PC-9 (cell line): ENCODE measurements at regions not wholly inside any gene's neighbourhood (a gene's known extent, or its start where the extent isn't known, plus 50 kb on each side); places are given as distances from the start of the nearest gene placed in this dataset.

Experiments used
- BruUV-seq: library from RNA; stranded (reverse); fragments of 400-500 nt; replicated peaks from 2 replicates; lab custom pipeline; 2021; lab: Mats Ljungman, UMichigan
- CTCF ChIA-PET: fragments of 300-600 bp; sonication (Branson Sonifier 250); formaldehyde crosslinking; loops from one replicate; lab custom pipeline; 2022; ENCODE audit warnings: antibody characterized with exemption; lab: Charles Lee
- POLR2A ChIA-PET: fragments of 300-600 bp; sonication (Branson Sonifier 250); formaldehyde crosslinking; loops from one replicate; lab custom pipeline; 2022; ENCODE audit warnings: antibody characterized with exemption; ENCODE audit not compliant: unreplicated experiment; lab: Charles Lee
- DNase-seq, 2 experiments: peaks; one replicate each; pipeline versions ENCODE4 v3.0.0 to v3.0.0-alpha.2; 2015 to 2022; ENCODE audit warnings: mixed read lengths in 1 of 2
- H2AFZ ChIP-seq: fragments of 200-600 bp; sonication (generic); 2 replicates; pipeline ENCODE4 v1.8.1; 2017; ENCODE audit warnings: antibody characterized with exemption
- H3F3A ChIP-seq: fragments of 200-600 bp; sonication (generic); 2 replicates; pipeline ENCODE4 v1.8.1; 2017; ENCODE audit warnings: antibody characterized with exemption, mild to moderate bottlenecking, low read depth; ENCODE audit not compliant: insufficient read depth
- H3K27ac ChIP-seq: fragments of 200-600 bp; sonication (generic); 2 replicates; pipeline ENCODE4 v1.6.1; 2016; ENCODE audit warnings: mixed run types
- H3K27me3 ChIP-seq: fragments of 200-600 bp; sonication (generic); 2 replicates; pipeline ENCODE4 v1.6.1; 2016; ENCODE audit warnings: low read depth, mixed run types; ENCODE audit not compliant: insufficient read depth
- H3K36me3 ChIP-seq: fragments of 200-600 bp; sonication (generic); 2 replicates; pipeline ENCODE4 v1.6.1; 2016; ENCODE audit warnings: low read depth, mixed run types
- H3K4me1 ChIP-seq: fragments of 200-600 bp; sonication (generic); replicated peaks from 2 replicates; pipeline ENCODE4 v1.6.1; 2016; ENCODE audit warnings: mixed run types; ENCODE audit not compliant: insufficient read depth
- H3K4me2 ChIP-seq: fragments of 200-600 bp; sonication (generic); 2 replicates; pipeline ENCODE4 v1.6.1; 2017; ENCODE audit warnings: mixed run types
- H3K4me3 ChIP-seq: fragments of 200-600 bp; sonication (generic); 2 replicates; pipeline ENCODE4 v1.6.1; 2016; ENCODE audit warnings: mixed run types
- H3K79me2 ChIP-seq: fragments of 200-600 bp; sonication (generic); 2 replicates; pipeline ENCODE4 v1.6.1; 2017; ENCODE audit warnings: low read depth, mixed run types
- H3K9me2 ChIP-seq: fragments of 200-600 bp; sonication (generic); 2 replicates; pipeline ENCODE4 v1.8.1; 2017; ENCODE audit warnings: mild to moderate bottlenecking; ENCODE audit not compliant: insufficient read depth
- H3K9me3 ChIP-seq: fragments of 200-600 bp; sonication (generic); 2 replicates; pipeline ENCODE4 v1.8.1; 2016; ENCODE audit warnings: low read depth; ENCODE audit not compliant: insufficient read depth
- H4K20me1 ChIP-seq: fragments of 200-600 bp; sonication (generic); 2 replicates; pipeline ENCODE4 v1.8.1; 2017; ENCODE audit not compliant: insufficient read depth
- EZH2 ChIP-seq: fragments of 200-600 bp; sonication (generic); IDR thresholded peaks from 2 replicates; pipeline ENCODE4 v1.8.0; 2017; ENCODE audit warnings: antibody characterized with exemption, low read depth
- intact Hi-C: fragments of 100-400 bp; cut with micrococcal nuclease; formaldehyde crosslinking; loops from one replicate; pipeline ENCODE4 v1.10.0; 2022; ENCODE audit not compliant: unreplicated experiment
- TF ChIP-seq, protein P1 (sequence below): fragments of 200-600 bp; sonication (generic); conservative IDR thresholded peaks from 2 replicates; pipeline ENCODE4 v1.6.1; 2017; ENCODE audit warnings: mixed run types, antibody characterized with exemption, mild to moderate bottlenecking, moderate library complexity

- peak in 1 of 2 experiments; percentile 65 for DNase-seq
- no peak overlapping the region for H3K4me2 ChIP-seq
- ChIA-PET POLR2A (no interaction called here), CTCF (no interaction called here)
- H3K4me3 ChIP-seq: no peak overlapping the region
- no peak overlapping the region for H2AFZ ChIP-seq
- H3K27me3 ChIP-seq: peaks cover 21% of the 10 kb centered on the region
- peaks cover 5% of the 10 kb centered on the region; the same call in 1 of the 2 replicates for H3K4me1 ChIP-seq
- no peak for TF ChIP-seq EZH2
- TF ChIP-seq, protein P1, sequence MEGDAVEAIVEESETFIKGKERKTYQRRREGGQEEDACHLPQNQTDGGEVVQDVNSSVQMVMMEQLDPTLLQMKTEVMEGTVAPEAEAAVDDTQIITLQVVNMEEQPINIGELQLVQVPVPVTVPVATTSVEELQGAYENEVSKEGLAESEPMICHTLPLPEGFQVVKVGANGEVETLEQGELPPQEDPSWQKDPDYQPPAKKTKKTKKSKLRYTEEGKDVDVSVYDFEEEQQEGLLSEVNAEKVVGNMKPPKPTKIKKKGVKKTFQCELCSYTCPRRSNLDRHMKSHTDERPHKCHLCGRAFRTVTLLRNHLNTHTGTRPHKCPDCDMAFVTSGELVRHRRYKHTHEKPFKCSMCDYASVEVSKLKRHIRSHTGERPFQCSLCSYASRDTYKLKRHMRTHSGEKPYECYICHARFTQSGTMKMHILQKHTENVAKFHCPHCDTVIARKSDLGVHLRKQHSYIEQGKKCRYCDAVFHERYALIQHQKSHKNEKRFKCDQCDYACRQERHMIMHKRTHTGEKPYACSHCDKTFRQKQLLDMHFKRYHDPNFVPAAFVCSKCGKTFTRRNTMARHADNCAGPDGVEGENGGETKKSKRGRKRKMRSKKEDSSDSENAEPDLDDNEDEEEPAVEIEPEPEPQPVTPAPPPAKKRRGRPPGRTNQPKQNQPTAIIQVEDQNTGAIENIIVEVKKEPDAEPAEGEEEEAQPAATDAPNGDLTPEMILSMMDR: no peak
- no TSS peak for BruUV-seq
- H3K27ac ChIP-seq: peak overlapping the region; percentile 49; the same call in 1 of the 2 replicates
- no peaks in the 10 kb centered on the region for H4K20me1 ChIP-seq
- no peaks in the 10 kb centered on the region for H3K36me3 ChIP-seq
- intact Hi-C loops: no loop called here
- H3K79me2 ChIP-seq: no peaks in the 10 kb centered on the region
- H3K9me3 ChIP-seq: peaks cover 5% of the 10 kb centered on the region; the same call in 1 of the 2 replicates
- H3K9me2 ChIP-seq: no peaks in the 10 kb centered on the region
- H3F3A ChIP-seq: peaks cover 10% of the 10 kb centered on the region; the same call in 1 of the 2 replicates
Measured at GRCh38 chr12:115000038-115000437, 316.1 kb upstream of the TBX3 start.

DNA sequence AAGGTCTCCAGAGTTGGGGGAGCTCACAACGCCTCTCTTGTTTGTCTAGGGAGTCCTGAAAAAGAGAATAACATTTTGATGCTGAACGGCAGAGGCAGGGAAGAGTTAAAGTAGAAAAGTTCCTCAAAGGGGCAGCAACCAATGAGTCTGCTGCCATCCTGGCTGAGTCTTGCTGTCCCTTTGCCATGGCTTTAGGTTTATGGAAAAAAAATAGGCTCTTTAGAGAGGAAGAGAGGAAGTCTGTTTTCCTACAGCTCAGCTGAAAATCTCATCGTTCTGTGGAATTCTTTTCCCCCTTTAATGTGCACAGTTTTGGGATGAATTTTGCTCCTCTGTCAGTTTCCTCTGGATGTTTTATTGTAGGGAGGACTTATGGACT, 314.8 kb upstream of the TBX3 start:
- DNase-seq: no peak
- H3K27me3 ChIP-seq: peaks cover 19% of the 10 kb centered on the region
- no peaks in the 10 kb centered on the region for H3K9me2 ChIP-seq
- TF ChIP-seq EZH2: no peak
- TF ChIP-seq, protein P1: no peak
- CTCF ChIA-PET: no interaction called here
- BruUV-seq: no TSS peak
- no peak overlapping the region for H3K27ac ChIP-seq
- POLR2A ChIA-PET: no interaction called here
- H3K4me2 ChIP-seq: no peak overlapping the region
- H3K9me3 ChIP-seq: peaks cover 5% of the 10 kb centered on the region; the same call in 1 of the 2 replicates
- H4K20me1 ChIP-seq: no peaks in the 10 kb centered on the region
- no peaks in the 10 kb centered on the region for H3K79me2 ChIP-seq
- no peaks in the 10 kb centered on the region for H3K36me3 ChIP-seq
- H3K4me1 ChIP-seq: peaks cover 5% of the 10 kb centered on the region; the same call in 1 of the 2 replicates
- no peak overlapping the region for H3K4me3 ChIP-seq
- peaks cover 10% of the 10 kb centered on the region; the same call in 1 of the 2 replicates for H3F3A ChIP-seq
- intact Hi-C loops: no loop called here
- no peak overlapping the region for H2AFZ ChIP-seq

DNA sequence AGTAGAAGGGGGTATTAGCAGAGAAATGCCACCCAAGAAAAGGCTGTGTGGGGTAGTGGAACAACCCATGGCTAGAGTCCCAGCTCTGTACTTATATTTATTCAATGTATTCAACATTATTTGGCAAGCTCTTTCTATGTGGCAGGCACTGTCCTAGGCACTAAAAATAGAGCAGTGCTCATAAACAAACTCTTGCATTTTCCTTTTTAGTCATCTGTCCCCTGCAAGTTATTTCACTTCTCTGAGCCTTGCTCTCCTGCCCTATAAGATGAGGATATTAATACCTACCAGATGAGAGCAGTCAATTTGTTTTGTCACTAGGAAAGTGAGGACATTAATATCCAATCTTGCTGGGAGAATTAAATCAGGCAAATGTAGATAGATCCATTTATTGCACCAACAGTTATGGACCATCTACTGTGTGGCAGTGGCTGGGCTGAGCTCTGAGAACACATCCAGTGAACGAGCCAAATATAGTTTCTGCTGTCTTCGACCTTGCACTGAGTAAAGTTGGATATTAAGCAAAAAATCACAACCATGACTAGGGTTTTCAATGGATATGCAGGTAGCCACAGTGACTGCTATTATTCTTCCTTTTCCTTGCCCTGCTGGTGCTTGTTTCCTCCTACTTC, 314.3 kb upstream of the TBX3 start:
- ChIA-PET POLR2A (no interaction called here), CTCF (no interaction called here)
- Histone ChIP-seq H4K20me1 (no peaks in the 10 kb centered on the region), H3F3A (peaks cover 10% of the 10 kb centered on the region; the same call in 1 of the 2 replicates), H3K4me3 (no peak overlapping the region), H3K4me1 (peaks cover 5% of the 10 kb centered on the region; the same call in 1 of the 2 replicates), H3K79me2 (no peaks in the 10 kb centered on the region), H3K9me3 (peaks cover 5% of the 10 kb centered on the region; the same call in 1 of the 2 replicates), H3K4me2 (no peak overlapping the region), H2AFZ (no peak overlapping the region), H3K36me3 (no peaks in the 10 kb centered on the region), H3K27me3 (peaks cover 16% of the 10 kb centered on the region; the same call in 1 of the 2 replicates), H3K27ac (no peak overlapping the region), H3K9me2 (no peaks in the 10 kb centered on the region)
- no peak for DNase-seq
- TF ChIP-seq, protein P1: no peak
- TF ChIP-seq EZH2: no peak
- intact Hi-C loops: no loop called here
- no TSS peak for BruUV-seq
